ENCODE measurements at regions not wholly inside any gene's neighbourhood (a gene's known extent, or its start where the extent isn't known, plus 50 kb on each side); places are given as distances from the start of the nearest gene placed in this dataset.

DNA sequence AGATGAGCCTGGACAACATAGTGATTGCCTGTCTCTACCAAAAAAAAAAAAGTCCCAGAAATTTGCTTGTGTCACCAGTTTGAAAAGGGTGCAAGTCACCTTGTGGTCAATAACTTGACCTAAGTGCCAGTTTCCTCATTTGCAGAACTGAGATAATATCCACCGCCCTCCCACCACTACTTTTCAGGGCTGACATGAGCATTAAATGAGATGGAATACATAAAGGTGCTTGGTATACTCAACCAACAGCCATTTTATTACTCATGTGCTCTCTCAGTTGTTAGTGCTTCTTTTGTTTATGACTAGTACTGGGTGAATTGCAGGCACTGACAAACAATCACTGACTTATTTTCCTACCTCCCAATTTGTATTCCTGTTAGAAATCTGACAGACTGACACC lies 340.5 kb upstream of the SATB1 start:
- Histone ChIP-seq H3K9me3 (no peaks in the 10 kb centered on the region), H3K4me1 (peaks cover 3% of the 10 kb centered on the region), H3K36me3 (no peaks in the 10 kb centered on the region), H3K9ac (ENCODE audit: low read depth in 2 of 2, low read length in 2 of 2) (no peak overlapping the region), H3K27me3 (no peaks in the 10 kb centered on the region), H3K27ac (no peak overlapping the region), H3K4me3 (no peak overlapping the region)
- TF ChIP-seq, protein P1, sequence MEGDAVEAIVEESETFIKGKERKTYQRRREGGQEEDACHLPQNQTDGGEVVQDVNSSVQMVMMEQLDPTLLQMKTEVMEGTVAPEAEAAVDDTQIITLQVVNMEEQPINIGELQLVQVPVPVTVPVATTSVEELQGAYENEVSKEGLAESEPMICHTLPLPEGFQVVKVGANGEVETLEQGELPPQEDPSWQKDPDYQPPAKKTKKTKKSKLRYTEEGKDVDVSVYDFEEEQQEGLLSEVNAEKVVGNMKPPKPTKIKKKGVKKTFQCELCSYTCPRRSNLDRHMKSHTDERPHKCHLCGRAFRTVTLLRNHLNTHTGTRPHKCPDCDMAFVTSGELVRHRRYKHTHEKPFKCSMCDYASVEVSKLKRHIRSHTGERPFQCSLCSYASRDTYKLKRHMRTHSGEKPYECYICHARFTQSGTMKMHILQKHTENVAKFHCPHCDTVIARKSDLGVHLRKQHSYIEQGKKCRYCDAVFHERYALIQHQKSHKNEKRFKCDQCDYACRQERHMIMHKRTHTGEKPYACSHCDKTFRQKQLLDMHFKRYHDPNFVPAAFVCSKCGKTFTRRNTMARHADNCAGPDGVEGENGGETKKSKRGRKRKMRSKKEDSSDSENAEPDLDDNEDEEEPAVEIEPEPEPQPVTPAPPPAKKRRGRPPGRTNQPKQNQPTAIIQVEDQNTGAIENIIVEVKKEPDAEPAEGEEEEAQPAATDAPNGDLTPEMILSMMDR (IDR thresholded peaks at IDR 0.05) = no peak
- intact Hi-C loops (cut with DNase I) = no loop called here
- no peak for DNase-seq

DNA sequence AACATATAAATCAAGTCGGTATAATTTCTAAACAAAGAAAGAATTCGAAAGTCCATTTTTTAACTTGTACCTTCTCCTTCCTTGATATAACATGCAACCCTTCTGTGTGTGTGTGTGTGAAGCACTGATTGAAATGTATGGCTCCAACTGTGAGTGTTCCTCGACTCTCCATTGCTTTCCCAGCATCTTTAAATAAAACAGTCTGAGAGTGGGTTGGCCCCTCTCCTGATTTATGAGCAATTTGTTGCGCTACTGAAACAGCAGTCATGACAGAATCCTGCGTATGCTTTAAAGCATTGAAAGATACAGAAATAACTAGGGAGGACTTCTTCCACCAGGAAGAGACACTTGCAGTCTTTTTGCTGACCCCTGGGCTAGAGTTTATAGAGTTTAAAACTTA lies 340.0 kb upstream of the SATB1 start:
- Histone ChIP-seq H3K36me3 (no peaks in the 10 kb centered on the region), H3K4me1 (peaks cover 3% of the 10 kb centered on the region), H3K9me3 (no peaks in the 10 kb centered on the region), H3K4me3 (no peak overlapping the region), H3K9ac (ENCODE audit: low read depth in 2 of 2, low read length in 2 of 2) (no peak overlapping the region), H3K27ac (no peak overlapping the region), H3K27me3 (no peaks in the 10 kb centered on the region)
- intact Hi-C loops (cut with DNase I) = no loop called here
- TF ChIP-seq, protein P1 (IDR thresholded peaks at IDR 0.05) = no peak
- DNase-seq = no peak

DNA sequence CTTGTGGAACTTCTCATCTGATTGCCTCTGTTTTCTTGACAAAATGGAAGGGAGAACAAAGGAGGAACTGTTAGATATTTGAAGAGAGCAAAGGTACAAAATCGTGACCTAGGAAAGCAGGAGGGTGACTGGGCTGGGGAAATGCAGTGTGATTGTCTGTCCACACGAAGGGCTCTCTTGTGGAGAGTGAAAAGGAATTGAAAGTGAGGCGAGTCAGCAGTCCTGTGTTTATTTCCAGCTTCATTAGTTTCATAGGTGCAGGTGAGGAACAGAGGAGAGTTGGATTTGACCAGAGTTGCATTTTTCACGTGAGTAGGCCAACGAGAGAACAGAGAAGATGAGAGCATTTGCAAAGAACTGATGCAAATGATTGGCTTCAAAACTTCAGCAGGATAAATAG lies 336.4 kb upstream of the SATB1 start:
- Histone ChIP-seq H3K4me3 (no peak overlapping the region), H3K27me3 (no peaks in the 10 kb centered on the region), H3K9me3 (no peaks in the 10 kb centered on the region), H3K9ac (ENCODE audit: low read depth in 2 of 2, low read length in 2 of 2) (no peak overlapping the region), H3K4me1 (peaks cover 5% of the 10 kb centered on the region), H3K27ac (no peak overlapping the region), H3K36me3 (no peaks in the 10 kb centered on the region)
- intact Hi-C loops (cut with DNase I) = loop anchor here (5.0 kb wide), 1 partner anchor 204 kb away; no protein-coding TSS in a partner anchor
- no peak for DNase-seq
- TF ChIP-seq, protein P1 (IDR thresholded peaks at IDR 0.05) = no peak

DNA sequence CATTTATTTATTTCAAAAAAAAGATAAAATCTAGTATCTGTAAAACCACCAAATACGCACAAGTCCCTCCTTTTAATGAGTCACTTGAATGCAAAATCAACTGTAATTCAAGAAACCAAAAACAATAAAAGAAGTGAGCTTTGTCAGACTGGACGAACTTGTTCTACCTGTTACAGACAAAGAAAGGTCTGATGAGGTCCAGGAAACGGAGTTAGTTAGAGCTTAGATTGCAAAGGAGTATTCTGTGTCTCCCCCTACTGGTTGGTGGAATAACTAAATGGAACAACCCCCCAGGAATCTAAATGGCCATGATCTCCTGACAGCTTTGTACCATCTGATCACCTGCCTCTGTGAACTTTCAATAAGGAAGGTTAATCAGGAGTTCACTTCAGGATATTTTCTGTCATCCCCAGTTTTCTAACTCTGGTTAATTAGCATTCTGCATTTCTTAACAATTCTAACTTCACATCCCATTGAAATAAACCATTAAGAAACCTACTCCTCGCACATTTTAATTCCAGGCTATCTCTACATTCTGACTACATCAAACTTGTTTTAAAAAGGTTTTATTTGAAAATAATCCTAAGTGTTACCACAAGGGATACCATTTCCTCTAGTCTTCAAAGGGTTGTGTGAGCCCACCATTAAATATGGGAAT lies 333.0 kb upstream of the SATB1 start:
- H3K9ac ChIP-seq (ENCODE audit: low read depth in 2 of 2, low read length in 2 of 2) = no peak overlapping the region
- intact Hi-C loops (cut with DNase I) = no loop called here
- TF ChIP-seq, protein P1 (IDR thresholded peaks at IDR 0.05) = peak; percentile 69
- H3K4me1 ChIP-seq = peaks cover 5% of the 10 kb centered on the region
- DNase-seq = peak; percentile 73
- H3K36me3 ChIP-seq = no peaks in the 10 kb centered on the region
- no peak overlapping the region for H3K4me3 ChIP-seq
- H3K9me3 ChIP-seq = no peaks in the 10 kb centered on the region
- H3K27ac ChIP-seq = peak overlapping the region; percentile 56
- no peaks in the 10 kb centered on the region for H3K27me3 ChIP-seq

DNA sequence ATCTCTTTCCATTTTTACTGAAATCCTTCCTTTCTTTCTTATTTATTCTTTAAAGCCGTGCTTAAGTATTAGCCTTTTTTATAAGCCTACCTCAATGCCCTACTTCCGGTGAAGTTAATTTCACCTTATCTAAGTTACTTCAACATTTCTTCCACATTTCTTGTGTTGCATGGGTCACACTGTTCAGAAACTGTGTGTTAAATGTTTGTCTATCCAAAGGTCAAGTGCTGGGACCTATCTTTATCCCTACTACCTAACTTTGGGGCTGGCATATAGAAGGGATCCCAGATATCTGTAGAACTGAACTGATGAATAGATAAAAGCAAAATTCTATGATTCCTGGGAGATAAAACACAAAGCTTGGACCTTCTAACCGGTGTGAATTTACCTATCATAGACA lies 332.3 kb upstream of the SATB1 start:
- TF ChIP-seq, protein P1 (IDR thresholded peaks at IDR 0.05) = no peak
- DNase-seq = no peak
- Histone ChIP-seq H3K4me1 (peaks cover 5% of the 10 kb centered on the region), H3K9ac (ENCODE audit: low read depth in 2 of 2, low read length in 2 of 2) (no peak overlapping the region), H3K36me3 (no peaks in the 10 kb centered on the region), H3K27me3 (no peaks in the 10 kb centered on the region), H3K4me3 (no peak overlapping the region), H3K9me3 (no peaks in the 10 kb centered on the region), H3K27ac (peak overlapping the region; percentile 56)
- intact Hi-C loops (cut with DNase I) = no loop called here

Measured in colonic mucosa (tissue), 4 donors.